ENCODE measurements at regions not wholly inside any gene's neighbourhood (a gene's known extent, or its start where the extent isn't known, plus 50 kb on each side); places are given as distances from the start of the nearest gene placed in this dataset.

- TF ChIP-seq CTCF (IDR thresholded peaks at IDR 0.05) = no peak
- no peak for TF ChIP-seq POLR2A (IDR thresholded peaks at IDR 0.05)
Observed at GRCh38 chr5:172581315-172581714, 59.7 kb upstream of the NEURL1B start.

Measured in right lobe of liver (tissue), 4 donors.